OCI-LY7 (cell line): ENCODE measurements at regions not wholly inside any gene's neighbourhood (a gene's known extent, or its start where the extent isn't known, plus 50 kb on each side); places are given as distances from the start of the nearest gene placed in this dataset.

ENCODE experiments used
- EZH2phosphoT487 ChIP-seq: fragments of 200-600 bp; sonication (generic); IDR thresholded peaks from 2 replicates; pipeline ENCODE4 v1.6.1; 2018; ENCODE audit warnings: low read depth, borderline replicate concordance, mild to moderate bottlenecking, mixed run types, antibody characterized with exemption, low read length, moderate library complexity, mixed read lengths
- TF ChIP-seq, protein P1 (sequence below): fragments of 200-600 bp; sonication (generic); conservative IDR thresholded peaks from 2 replicates; pipeline ENCODE4 v1.5.1; 2014; ENCODE audit warnings: mild to moderate bottlenecking, antibody characterized with exemption, low read length, moderate library complexity, mixed read lengths

DNA sequence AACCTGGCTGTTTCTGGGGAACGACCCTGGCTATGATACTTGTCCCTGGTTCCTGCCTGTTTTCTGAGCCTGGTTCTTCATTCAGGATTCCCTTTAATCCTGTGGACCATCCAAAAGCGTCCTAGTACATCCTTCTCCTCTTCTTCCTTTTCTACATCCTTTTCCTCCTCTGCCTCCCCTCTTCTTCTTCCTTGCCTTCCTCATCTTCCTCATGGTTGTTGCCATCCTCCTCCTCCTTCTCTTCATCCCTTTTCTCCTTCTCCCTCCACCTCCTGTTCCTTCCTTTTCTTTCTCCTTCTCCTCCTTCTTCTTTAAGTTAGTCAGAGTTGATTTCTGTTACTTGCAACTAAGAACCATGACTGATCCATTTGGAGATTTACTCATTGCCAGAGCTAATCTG lies 197.8 kb downstream of the FOXD2 start:
- TF ChIP-seq, protein P1, sequence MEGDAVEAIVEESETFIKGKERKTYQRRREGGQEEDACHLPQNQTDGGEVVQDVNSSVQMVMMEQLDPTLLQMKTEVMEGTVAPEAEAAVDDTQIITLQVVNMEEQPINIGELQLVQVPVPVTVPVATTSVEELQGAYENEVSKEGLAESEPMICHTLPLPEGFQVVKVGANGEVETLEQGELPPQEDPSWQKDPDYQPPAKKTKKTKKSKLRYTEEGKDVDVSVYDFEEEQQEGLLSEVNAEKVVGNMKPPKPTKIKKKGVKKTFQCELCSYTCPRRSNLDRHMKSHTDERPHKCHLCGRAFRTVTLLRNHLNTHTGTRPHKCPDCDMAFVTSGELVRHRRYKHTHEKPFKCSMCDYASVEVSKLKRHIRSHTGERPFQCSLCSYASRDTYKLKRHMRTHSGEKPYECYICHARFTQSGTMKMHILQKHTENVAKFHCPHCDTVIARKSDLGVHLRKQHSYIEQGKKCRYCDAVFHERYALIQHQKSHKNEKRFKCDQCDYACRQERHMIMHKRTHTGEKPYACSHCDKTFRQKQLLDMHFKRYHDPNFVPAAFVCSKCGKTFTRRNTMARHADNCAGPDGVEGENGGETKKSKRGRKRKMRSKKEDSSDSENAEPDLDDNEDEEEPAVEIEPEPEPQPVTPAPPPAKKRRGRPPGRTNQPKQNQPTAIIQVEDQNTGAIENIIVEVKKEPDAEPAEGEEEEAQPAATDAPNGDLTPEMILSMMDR, result no peak
- no peak for TF ChIP-seq EZH2phosphoT487
